ENCODE measurements at regions not wholly inside any gene's neighbourhood (a gene's known extent, or its start where the extent isn't known, plus 50 kb on each side); places are given as distances from the start of the nearest gene placed in this dataset.

DNA sequence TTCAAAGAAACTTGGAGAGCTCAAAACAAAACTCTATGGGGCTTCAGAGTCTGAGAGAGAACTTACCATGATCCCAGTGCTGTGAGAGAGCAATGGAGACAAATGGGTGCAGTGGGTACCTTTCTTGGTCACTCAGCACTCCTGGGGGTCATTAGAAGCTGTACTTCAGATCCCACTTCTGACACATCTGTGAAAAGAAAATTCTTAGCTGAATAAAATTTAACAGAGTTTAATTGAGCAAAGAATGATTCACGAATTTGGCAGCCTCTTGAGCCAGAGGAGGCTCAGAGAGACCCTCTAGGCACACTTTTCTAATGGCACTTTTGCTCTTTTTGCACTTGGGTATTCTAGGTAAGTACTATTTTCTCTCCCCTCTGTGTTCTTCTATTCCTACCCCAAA, 96.8 kb upstream of the SYT10 start:
- no peak overlapping the region for H3K4me3 ChIP-seq (ENCODE audit: low read length)
- no peaks in the 10 kb centered on the region for H3K9me2 ChIP-seq (ENCODE audit: insufficient read depth, low read length)
- no peak overlapping the region for H3K4me2 ChIP-seq (ENCODE audit: low read length)
- H4K20me1 ChIP-seq (ENCODE audit: insufficient read depth) = no peaks in the 10 kb centered on the region
- no peak overlapping the region for H2AFZ ChIP-seq (ENCODE audit: low read depth, low read length)
- H3K9ac ChIP-seq (ENCODE audit: low read length) = no peak overlapping the region
- no peaks in the 10 kb centered on the region for H3K27me3 ChIP-seq (ENCODE audit: insufficient read depth, low read depth, low read length)
- H3K79me2 ChIP-seq (replicated peaks; ENCODE audit: insufficient read depth, low read length) = no peaks in the 10 kb centered on the region
- H3K36me3 ChIP-seq (ENCODE audit: insufficient read depth, low read length) = no peaks in the 10 kb centered on the region
- TF ChIP-seq RAD21 (conservative IDR thresholded peaks at IDR 0.05) = no peak
- no peak for TF ChIP-seq TAF1 (IDR thresholded peaks at IDR 0.05; ENCODE audit: low read depth)
- TF ChIP-seq POLR2AphosphoS5 (IDR thresholded peaks at IDR 0.05) = no peak
- TF ChIP-seq SMC3 (conservative IDR thresholded peaks at IDR 0.05; ENCODE audit: poor library complexity) = no peak
- TF ChIP-seq EZH2 (IDR thresholded peaks at IDR 0.05; ENCODE audit: borderline replicate concordance, insufficient read depth, low read length, poor library complexity, severe bottlenecking) = no peak
- TF ChIP-seq EP300 (conservative IDR thresholded peaks at IDR 0.05; ENCODE audit: poor library complexity, severe bottlenecking) = no peak
- TF ChIP-seq, protein P1, sequence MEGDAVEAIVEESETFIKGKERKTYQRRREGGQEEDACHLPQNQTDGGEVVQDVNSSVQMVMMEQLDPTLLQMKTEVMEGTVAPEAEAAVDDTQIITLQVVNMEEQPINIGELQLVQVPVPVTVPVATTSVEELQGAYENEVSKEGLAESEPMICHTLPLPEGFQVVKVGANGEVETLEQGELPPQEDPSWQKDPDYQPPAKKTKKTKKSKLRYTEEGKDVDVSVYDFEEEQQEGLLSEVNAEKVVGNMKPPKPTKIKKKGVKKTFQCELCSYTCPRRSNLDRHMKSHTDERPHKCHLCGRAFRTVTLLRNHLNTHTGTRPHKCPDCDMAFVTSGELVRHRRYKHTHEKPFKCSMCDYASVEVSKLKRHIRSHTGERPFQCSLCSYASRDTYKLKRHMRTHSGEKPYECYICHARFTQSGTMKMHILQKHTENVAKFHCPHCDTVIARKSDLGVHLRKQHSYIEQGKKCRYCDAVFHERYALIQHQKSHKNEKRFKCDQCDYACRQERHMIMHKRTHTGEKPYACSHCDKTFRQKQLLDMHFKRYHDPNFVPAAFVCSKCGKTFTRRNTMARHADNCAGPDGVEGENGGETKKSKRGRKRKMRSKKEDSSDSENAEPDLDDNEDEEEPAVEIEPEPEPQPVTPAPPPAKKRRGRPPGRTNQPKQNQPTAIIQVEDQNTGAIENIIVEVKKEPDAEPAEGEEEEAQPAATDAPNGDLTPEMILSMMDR (IDR thresholded peaks at IDR 0.05; ENCODE audit: poor library complexity, severe bottlenecking) = no peak
- TF ChIP-seq, protein P2, sequence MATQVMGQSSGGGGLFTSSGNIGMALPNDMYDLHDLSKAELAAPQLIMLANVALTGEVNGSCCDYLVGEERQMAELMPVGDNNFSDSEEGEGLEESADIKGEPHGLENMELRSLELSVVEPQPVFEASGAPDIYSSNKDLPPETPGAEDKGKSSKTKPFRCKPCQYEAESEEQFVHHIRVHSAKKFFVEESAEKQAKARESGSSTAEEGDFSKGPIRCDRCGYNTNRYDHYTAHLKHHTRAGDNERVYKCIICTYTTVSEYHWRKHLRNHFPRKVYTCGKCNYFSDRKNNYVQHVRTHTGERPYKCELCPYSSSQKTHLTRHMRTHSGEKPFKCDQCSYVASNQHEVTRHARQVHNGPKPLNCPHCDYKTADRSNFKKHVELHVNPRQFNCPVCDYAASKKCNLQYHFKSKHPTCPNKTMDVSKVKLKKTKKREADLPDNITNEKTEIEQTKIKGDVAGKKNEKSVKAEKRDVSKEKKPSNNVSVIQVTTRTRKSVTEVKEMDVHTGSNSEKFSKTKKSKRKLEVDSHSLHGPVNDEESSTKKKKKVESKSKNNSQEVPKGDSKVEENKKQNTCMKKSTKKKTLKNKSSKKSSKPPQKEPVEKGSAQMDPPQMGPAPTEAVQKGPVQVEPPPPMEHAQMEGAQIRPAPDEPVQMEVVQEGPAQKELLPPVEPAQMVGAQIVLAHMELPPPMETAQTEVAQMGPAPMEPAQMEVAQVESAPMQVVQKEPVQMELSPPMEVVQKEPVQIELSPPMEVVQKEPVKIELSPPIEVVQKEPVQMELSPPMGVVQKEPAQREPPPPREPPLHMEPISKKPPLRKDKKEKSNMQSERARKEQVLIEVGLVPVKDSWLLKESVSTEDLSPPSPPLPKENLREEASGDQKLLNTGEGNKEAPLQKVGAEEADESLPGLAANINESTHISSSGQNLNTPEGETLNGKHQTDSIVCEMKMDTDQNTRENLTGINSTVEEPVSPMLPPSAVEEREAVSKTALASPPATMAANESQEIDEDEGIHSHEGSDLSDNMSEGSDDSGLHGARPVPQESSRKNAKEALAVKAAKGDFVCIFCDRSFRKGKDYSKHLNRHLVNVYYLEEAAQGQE (IDR thresholded peaks at IDR 0.05; ENCODE audit: borderline replicate concordance) = no peak
- TF ChIP-seq MXI1 (conservative IDR thresholded peaks at IDR 0.05; ENCODE audit: poor library complexity, severe bottlenecking) = no peak
- H3K9me3 ChIP-seq (ENCODE audit: low read length) = no peaks in the 10 kb centered on the region
- no peak overlapping the region for H3K27ac ChIP-seq (ENCODE audit: low read length)
- no peaks in the 10 kb centered on the region for H3F3A ChIP-seq (ENCODE audit: insufficient read depth, low read length, poor library complexity, severe bottlenecking)

DNA sequence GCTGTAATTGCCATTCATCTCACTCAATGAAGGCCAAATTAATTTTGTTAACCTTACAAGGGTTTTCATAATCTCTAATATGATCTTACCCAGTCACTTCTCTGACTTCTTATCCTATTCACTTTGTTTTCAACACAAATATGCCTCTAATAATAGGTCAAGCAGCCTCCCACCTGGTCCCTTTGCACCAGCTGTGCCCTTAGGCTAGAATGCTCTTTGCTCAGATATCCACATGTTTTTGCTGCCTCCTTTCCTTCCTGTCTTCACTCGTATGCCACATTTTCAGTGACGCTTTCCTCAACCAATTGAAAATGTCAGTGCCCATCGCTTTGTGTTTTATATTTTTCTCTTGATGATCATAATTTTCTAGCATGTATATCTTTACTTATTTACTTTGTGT, 106.4 kb upstream of the SYT10 start:
- H3K4me3 ChIP-seq (ENCODE audit: low read length) = no peak overlapping the region
- H3K9ac ChIP-seq (ENCODE audit: low read length) = no peak overlapping the region
- TF ChIP-seq EP300 (conservative IDR thresholded peaks at IDR 0.05; ENCODE audit: poor library complexity, severe bottlenecking) (no peak), EZH2 (IDR thresholded peaks at IDR 0.05; ENCODE audit: borderline replicate concordance, insufficient read depth, low read length, poor library complexity, severe bottlenecking) (no peak), RAD21 (conservative IDR thresholded peaks at IDR 0.05) (no peak), POLR2AphosphoS5 (IDR thresholded peaks at IDR 0.05) (no peak), SMC3 (conservative IDR thresholded peaks at IDR 0.05; ENCODE audit: poor library complexity) (no peak), TAF1 (IDR thresholded peaks at IDR 0.05; ENCODE audit: low read depth) (no peak), MXI1 (conservative IDR thresholded peaks at IDR 0.05; ENCODE audit: poor library complexity, severe bottlenecking) (no peak)
- TF ChIP-seq, protein P2 (IDR thresholded peaks at IDR 0.05; ENCODE audit: borderline replicate concordance) = no peak
- TF ChIP-seq, protein P1 (IDR thresholded peaks at IDR 0.05; ENCODE audit: poor library complexity, severe bottlenecking) = no peak
- no peaks in the 10 kb centered on the region for H3K9me2 ChIP-seq (ENCODE audit: insufficient read depth, low read length)
- H3K4me2 ChIP-seq (ENCODE audit: low read length) = no peak overlapping the region
- H3F3A ChIP-seq (ENCODE audit: insufficient read depth, low read length, poor library complexity, severe bottlenecking) = no peaks in the 10 kb centered on the region
- H3K27me3 ChIP-seq (ENCODE audit: insufficient read depth, low read depth, low read length) = no peaks in the 10 kb centered on the region
- no peaks in the 10 kb centered on the region for H3K9me3 ChIP-seq (ENCODE audit: low read length)
- H2AFZ ChIP-seq (ENCODE audit: low read depth, low read length) = no peak overlapping the region
- H4K20me1 ChIP-seq (ENCODE audit: insufficient read depth) = no peaks in the 10 kb centered on the region
- H3K27ac ChIP-seq (ENCODE audit: low read length) = no peak overlapping the region
- H3K79me2 ChIP-seq (replicated peaks; ENCODE audit: insufficient read depth, low read length) = no peaks in the 10 kb centered on the region
- H3K36me3 ChIP-seq (ENCODE audit: insufficient read depth, low read length) = no peaks in the 10 kb centered on the region

Data from neural cell (in vitro differentiated cells).